T-helper 1 cell treated with Interleukin-12 subunit alpha and Interleukin-12 subunit beta and Interleukin-4 antibody, amounts not matched to agents 30 ng/mL and 1 ng/mL, for 36 hours (primary cell): ENCODE measurements at regions not wholly inside any gene's neighbourhood (a gene's known extent, or its start where the extent isn't known, plus 50 kb on each side); places are given as distances from the start of the nearest gene placed in this dataset.

Experiments used
- intact Hi-C: fragments of 100-400 bp; cut with micrococcal nuclease; formaldehyde crosslinking; loops from one replicate; pipeline ENCODE4 v1.15.1; 2024

- intact Hi-C loops: loop anchor here (2.0 to 10.0 kb wide), 5 partner anchors 65 to 1433 kb away; partner anchors contain the start of gene SIAH2
Observed at GRCh38 chr3:152192050-152192449, 76.7 kb upstream of the MBNL1 start.

GRCh38 chr3:152192936-152193672 lies 75.6 kb upstream of the MBNL1 start:
- intact Hi-C loops: loop anchor here (1.0 to 10.0 kb wide), 12 partner anchors 8 to 1432 kb away; partner anchors contain the start of gene SIAH2

GRCh38 chr3:152193673-152194267 lies 75.0 kb upstream of the MBNL1 start:
- intact Hi-C loops: loop anchor here (1.0 to 10.0 kb wide), 12 partner anchors 8 to 1431 kb away; partner anchors contain the start of gene SIAH2

GRCh38 chr3:152195206-152195605 lies 73.5 kb upstream of the MBNL1 start:
- intact Hi-C loops: loop anchor here (5.0 to 10.0 kb wide), 3 partner anchors 918 to 1430 kb away; partner anchors contain the start of genes GPR171 and P2RY14

GRCh38 chr3:152196782-152197181 lies 71.9 kb upstream of the MBNL1 start:
- intact Hi-C loops: loop anchor here (5.0 to 10.0 kb wide), 3 partner anchors 919 to 1428 kb away; partner anchors contain the start of genes GPR171 and P2RY14

- intact Hi-C loops: loop anchor here (5.0 to 10.0 kb wide), 3 partner anchors 920 to 1427 kb away; partner anchors contain the start of genes GPR171 and P2RY14
Observed at GRCh38 chr3:152197451-152197850, 71.3 kb upstream of the MBNL1 start.

GRCh38 chr3:152197937-152198336 lies 70.8 kb upstream of the MBNL1 start:
- intact Hi-C loops: loop anchor here (5.0 to 10.0 kb wide), 3 partner anchors 921 to 1427 kb away; partner anchors contain the start of genes GPR171 and P2RY14

GRCh38 chr3:152198665-152199064 lies 70.1 kb upstream of the MBNL1 start:
- intact Hi-C loops: loop anchor here (1.0 to 10.0 kb wide), 5 partner anchors 59 to 1426 kb away; partner anchors contain the start of genes GPR171, MBNL1 and P2RY14

GRCh38 chr3:152199102-152199840 lies 69.5 kb upstream of the MBNL1 start:
- intact Hi-C loops: loop anchor here (1.0 to 10.0 kb wide), 5 partner anchors 58 to 1426 kb away; partner anchors contain the start of genes GPR171, MBNL1 and P2RY14

GRCh38 chr3:152200476-152201420 lies 68.0 kb upstream of the MBNL1 start:
- intact Hi-C loops: loop anchor here (1.0 to 10.0 kb wide), 4 partner anchors 7 to 964 kb away; partner anchors contain the start of gene RAP2B

- intact Hi-C loops: loop anchor here (1.0 to 10.0 kb wide), 2 partner anchors 15 to 962 kb away; partner anchors contain the start of gene RAP2B
Observed at GRCh38 chr3:152202976-152203626, 65.6 kb upstream of the MBNL1 start.

GRCh38 chr3:152203652-152204051 lies 65.1 kb upstream of the MBNL1 start:
- intact Hi-C loops: loop anchor here (1.0 to 10.0 kb wide), 2 partner anchors 15 to 961 kb away; partner anchors contain the start of gene RAP2B

GRCh38 chr3:152204218-152204617 lies 64.5 kb upstream of the MBNL1 start:
- intact Hi-C loops: loop anchor here (10.0 kb wide), 1 partner anchor 961 kb away; the partner anchor contains the start of gene RAP2B

GRCh38 chr3:152205097-152205593 lies 63.6 kb upstream of the MBNL1 start:
- intact Hi-C loops: loop anchor here (10.0 kb wide), 1 partner anchor 960 kb away; the partner anchor contains the start of gene RAP2B

- intact Hi-C loops: loop anchor here (10.0 kb wide), 1 partner anchor 958 kb away; the partner anchor contains the start of gene RAP2B
Observed at GRCh38 chr3:152206243-152206760, 62.4 kb upstream of the MBNL1 start.

- intact Hi-C loops: loop anchor here (10.0 kb wide), 1 partner anchor 956 kb away; the partner anchor contains the start of gene RAP2B
Observed at GRCh38 chr3:152208439-152208838, 60.3 kb upstream of the MBNL1 start.

GRCh38 chr3:152209060-152209459 lies 59.7 kb upstream of the MBNL1 start:
- intact Hi-C loops: loop anchor here (1.0 to 10.0 kb wide), 2 partner anchors 9 to 956 kb away; partner anchors contain the start of gene RAP2B

- intact Hi-C loops: loop anchor here (1.0 to 10.0 kb wide), 2 partner anchors 9 to 955 kb away; partner anchors contain the start of gene RAP2B
Observed at GRCh38 chr3:152209776-152210175, 59.0 kb upstream of the MBNL1 start.
